22Rv1 (cell line): ENCODE measurements at regions not wholly inside any gene's neighbourhood (a gene's known extent, or its start where the extent isn't known, plus 50 kb on each side); places are given as distances from the start of the nearest gene placed in this dataset.

Source experiments
- CTCF ChIP-seq: fragments of 450-650 bp; IDR thresholded peaks from 2 replicates; pipeline ENCODE4 v1.5.1; 2017; ENCODE audit warnings: mild to moderate bottlenecking
- ZFX ChIP-seq: fragments of 450-650 bp; IDR thresholded peaks from 2 replicates; pipeline ENCODE4 v1.6.1; 2017; ENCODE audit warnings: antibody characterized with exemption, borderline replicate concordance

GRCh38 chr4:17090063-17090462, 191.6 kb upstream of the LDB2 start:
- TF ChIP-seq CTCF = no peak
- TF ChIP-seq ZFX = no peak
